ENCODE measurements at regions not wholly inside any gene's neighbourhood (a gene's known extent, or its start where the extent isn't known, plus 50 kb on each side); places are given as distances from the start of the nearest gene placed in this dataset.

DNA sequence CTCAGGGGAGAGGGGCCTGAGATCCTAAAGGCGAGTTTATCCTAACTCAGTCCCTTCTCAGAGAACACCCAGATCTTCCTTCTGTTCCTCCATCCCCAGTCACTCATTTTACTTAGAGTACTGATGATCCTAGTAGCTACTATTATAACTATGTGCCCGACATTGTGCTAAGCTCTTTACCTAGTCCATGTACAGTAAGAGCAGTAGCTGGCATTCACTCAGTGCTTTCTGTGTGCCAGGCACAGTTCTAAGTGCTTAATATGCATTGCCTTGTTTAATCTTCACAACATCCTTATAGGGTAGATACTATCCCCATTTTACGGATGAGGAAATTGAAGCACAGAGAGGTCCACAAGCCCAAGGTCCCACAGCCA, 58.3 kb downstream of the FRMPD3 start:
- Mint-ChIP-seq H3K4me1 (peaks cover under 1% of the 10 kb centered on the region), H3K36me3 (ENCODE audit: low read depth) (peaks cover 8% of the 10 kb centered on the region), H3K27ac (ENCODE audit: unreplicated experiment) (no peak overlapping the region), H3K4me3 (peak overlapping the region; percentile 22), H3K9me3 (no peaks in the 10 kb centered on the region), H3K27me3 (ENCODE audit: low read depth) (peaks cover 62% of the 10 kb centered on the region)
- TF ChIP-seq, protein P1, sequence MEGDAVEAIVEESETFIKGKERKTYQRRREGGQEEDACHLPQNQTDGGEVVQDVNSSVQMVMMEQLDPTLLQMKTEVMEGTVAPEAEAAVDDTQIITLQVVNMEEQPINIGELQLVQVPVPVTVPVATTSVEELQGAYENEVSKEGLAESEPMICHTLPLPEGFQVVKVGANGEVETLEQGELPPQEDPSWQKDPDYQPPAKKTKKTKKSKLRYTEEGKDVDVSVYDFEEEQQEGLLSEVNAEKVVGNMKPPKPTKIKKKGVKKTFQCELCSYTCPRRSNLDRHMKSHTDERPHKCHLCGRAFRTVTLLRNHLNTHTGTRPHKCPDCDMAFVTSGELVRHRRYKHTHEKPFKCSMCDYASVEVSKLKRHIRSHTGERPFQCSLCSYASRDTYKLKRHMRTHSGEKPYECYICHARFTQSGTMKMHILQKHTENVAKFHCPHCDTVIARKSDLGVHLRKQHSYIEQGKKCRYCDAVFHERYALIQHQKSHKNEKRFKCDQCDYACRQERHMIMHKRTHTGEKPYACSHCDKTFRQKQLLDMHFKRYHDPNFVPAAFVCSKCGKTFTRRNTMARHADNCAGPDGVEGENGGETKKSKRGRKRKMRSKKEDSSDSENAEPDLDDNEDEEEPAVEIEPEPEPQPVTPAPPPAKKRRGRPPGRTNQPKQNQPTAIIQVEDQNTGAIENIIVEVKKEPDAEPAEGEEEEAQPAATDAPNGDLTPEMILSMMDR (conservative IDR thresholded peaks at IDR 0.05) = no peak
- DNase-seq (ENCODE audit: low read depth, low spot score) = no peak

DNA sequence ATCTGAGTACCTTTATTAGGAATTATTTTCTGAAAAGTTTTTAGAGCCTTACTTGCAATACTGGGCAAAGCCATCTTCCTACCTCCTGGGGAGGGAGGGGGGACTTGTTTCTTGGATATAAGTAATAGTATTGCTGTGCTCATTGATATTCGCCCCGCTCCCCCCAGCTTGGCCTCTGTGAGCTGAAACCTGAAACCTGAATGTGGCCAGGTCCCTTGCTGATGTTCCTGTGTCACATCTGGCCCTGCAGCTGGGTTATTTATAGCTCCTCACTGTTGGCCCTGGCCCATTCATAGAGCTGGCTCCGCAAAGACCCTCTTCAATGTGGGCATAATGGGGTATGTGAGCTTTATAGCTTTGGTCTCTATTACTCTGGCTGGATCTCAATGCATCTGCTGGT, 59.5 kb downstream of the FRMPD3 start:
- Mint-ChIP-seq H3K4me3 (no peak overlapping the region), H3K27ac (ENCODE audit: unreplicated experiment) (no peak overlapping the region), H3K36me3 (ENCODE audit: low read depth) (peaks cover 9% of the 10 kb centered on the region), H3K4me1 (no peaks in the 10 kb centered on the region), H3K9me3 (peaks cover 3% of the 10 kb centered on the region), H3K27me3 (ENCODE audit: low read depth) (peaks cover 58% of the 10 kb centered on the region)
- TF ChIP-seq, protein P1 (conservative IDR thresholded peaks at IDR 0.05) = no peak
- DNase-seq (ENCODE audit: low read depth, low spot score) = no peak

DNA sequence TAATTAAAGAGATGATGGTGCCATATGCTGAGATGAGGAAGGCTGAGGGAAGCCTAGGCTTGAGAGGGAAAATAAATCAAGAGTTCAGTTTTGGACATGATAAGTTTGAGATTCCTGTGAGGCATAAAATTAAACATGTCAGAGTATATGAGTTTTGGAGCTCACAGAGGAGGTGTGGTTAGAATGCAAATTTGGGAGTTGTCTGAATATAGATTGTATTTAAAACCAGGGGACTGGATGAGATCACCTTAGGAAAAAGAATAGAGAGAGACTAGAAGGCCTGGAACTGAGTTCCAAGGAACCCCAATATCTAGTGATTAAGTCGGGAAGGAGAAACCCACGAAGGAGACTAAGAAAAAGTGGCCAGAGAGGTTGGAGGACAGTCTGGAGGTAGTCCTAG, 65.5 kb downstream of the FRMPD3 start:
- Mint-ChIP-seq H3K4me3 (no peak overlapping the region), H3K9me3 (peaks cover 14% of the 10 kb centered on the region), H3K36me3 (ENCODE audit: low read depth) (peaks cover 9% of the 10 kb centered on the region), H3K27me3 (ENCODE audit: low read depth) (peaks cover 16% of the 10 kb centered on the region), H3K4me1 (no peaks in the 10 kb centered on the region), H3K27ac (ENCODE audit: unreplicated experiment) (no peak overlapping the region)
- no peak for DNase-seq (ENCODE audit: low read depth, low spot score)
- TF ChIP-seq, protein P1 (conservative IDR thresholded peaks at IDR 0.05) = no peak

DNA sequence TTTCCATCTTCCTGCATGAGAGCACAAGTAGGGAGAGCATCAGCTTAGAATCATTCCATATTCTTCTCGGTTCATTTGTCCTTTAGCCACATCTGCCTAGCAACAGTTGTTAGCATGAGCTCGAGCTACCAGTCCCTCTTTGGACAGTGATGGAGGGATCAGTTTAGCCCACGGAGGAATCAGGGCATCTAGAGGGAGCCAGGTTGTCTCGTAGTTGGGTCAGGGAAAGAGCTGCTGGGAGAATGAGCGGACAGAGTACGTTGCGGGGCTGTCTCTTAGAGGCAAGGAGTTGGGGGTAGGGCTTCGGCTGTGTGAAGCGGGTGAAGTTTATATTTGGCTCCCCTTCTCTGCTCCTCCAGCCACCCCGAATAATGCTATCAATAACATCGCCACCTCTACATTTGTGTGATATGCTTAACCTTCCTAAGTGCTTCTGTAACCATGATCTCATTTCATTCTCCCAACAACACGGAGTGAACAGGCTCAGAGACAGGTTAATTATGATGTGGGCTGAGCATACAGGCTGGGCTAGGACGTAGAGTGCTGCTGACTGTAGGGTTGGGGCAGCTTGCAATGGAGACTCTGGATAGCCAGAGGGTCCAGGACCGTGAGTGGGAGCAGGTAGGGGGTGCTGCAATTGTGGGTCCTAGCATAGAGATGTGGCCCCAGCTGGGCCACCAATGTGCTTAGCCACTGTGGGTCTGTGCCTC, 72.6 kb downstream of the FRMPD3 start:
- Mint-ChIP-seq H3K27ac (ENCODE audit: unreplicated experiment) (no peak overlapping the region), H3K27me3 (ENCODE audit: low read depth) (peaks cover 10% of the 10 kb centered on the region), H3K9me3 (peaks cover 10% of the 10 kb centered on the region), H3K4me3 (no peak overlapping the region), H3K36me3 (ENCODE audit: low read depth) (peaks cover 3% of the 10 kb centered on the region), H3K4me1 (no peaks in the 10 kb centered on the region)
- DNase-seq (ENCODE audit: low read depth, low spot score) = no peak
- TF ChIP-seq, protein P1 (conservative IDR thresholded peaks at IDR 0.05) = no peak

DNA sequence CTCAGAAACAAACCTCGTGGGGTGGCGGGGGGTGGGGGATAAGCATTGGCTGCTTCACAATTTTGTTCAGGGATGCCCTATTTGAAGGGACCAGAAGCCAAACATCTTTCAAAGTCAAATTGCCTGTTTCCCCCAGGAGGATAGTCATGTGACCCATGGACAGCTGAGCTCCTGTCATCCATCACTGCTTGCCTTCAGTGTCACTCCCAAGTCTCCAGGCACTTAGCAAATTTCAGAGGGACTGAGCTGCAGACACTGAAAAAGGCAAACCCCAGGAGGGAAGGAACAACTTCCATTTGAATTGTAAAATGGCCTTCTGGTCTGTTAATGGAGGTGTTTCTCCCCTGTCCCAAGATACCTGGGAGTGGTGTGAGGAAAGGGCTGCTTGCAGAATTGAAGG, 73.4 kb downstream of the FRMPD3 start:
- H3K4me1 Mint-ChIP-seq = no peaks in the 10 kb centered on the region
- no peak overlapping the region for H3K4me3 Mint-ChIP-seq
- H3K27ac Mint-ChIP-seq (ENCODE audit: unreplicated experiment) = no peak overlapping the region
- peaks cover 3% of the 10 kb centered on the region for H3K36me3 Mint-ChIP-seq (ENCODE audit: low read depth)
- no peak for DNase-seq (ENCODE audit: low read depth, low spot score)
- H3K27me3 Mint-ChIP-seq (ENCODE audit: low read depth) = peaks cover 10% of the 10 kb centered on the region
- TF ChIP-seq, protein P1 (conservative IDR thresholded peaks at IDR 0.05) = no peak
- H3K9me3 Mint-ChIP-seq = peaks cover 9% of the 10 kb centered on the region

Data from neural crest cell (in vitro differentiated cells).